OCI-LY3 (cell line): ENCODE measurements at regions not wholly inside any gene's neighbourhood (a gene's known extent, or its start where the extent isn't known, plus 50 kb on each side); places are given as distances from the start of the nearest gene placed in this dataset.
"Not testable (repeated sequence)": the region's sequence is repeated elsewhere in the genome, so short reads cannot be mapped to it uniquely, and the experiment has no call there.

ENCODE experiments used
- H2AFZ ChIP-seq: fragments of 200-600, 300-600 bp; shearing (Covaris generic); 2 replicates; pipeline ENCODE4 v1.6.0; 2014; ENCODE audit warnings: antibody characterized with exemption, low read depth, low read length
- H3K27ac ChIP-seq: fragments of 200-600, 300-600 bp; sonication (generic); 2 replicates; pipeline ENCODE4 v1.5.1; 2014; ENCODE audit warnings: mild to moderate bottlenecking, low read length, moderate library complexity, mixed read lengths
- H3K27me3 ChIP-seq: fragments of 200-600, 300-600 bp; sonication (generic); 2 replicates; pipeline ENCODE4 v1.6.1; 2014; ENCODE audit warnings: low read depth, low read length, mixed read lengths
- H3K36me3 ChIP-seq: fragments of 200-600, 300-600 bp; sonication (generic); replicated peaks from 2 replicates; pipeline ENCODE3; 2014; ENCODE audit warnings: low read depth, low read length, mixed read lengths
- H3K4me1 ChIP-seq: fragments of 300-600, 200-600 bp; sonication (generic); 2 replicates; pipeline ENCODE4 v1.6.1; 2014; ENCODE audit warnings: low read length, mixed read lengths
- H3K4me2 ChIP-seq: fragments of 200-600, 300-600 bp; sonication (generic); 2 replicates; pipeline ENCODE4 v1.6.1; 2014; ENCODE audit warnings: low read length, mixed read lengths
- H3K4me3 ChIP-seq: fragments of 300-600, 200-600 bp; sonication (generic); 2 replicates; pipeline ENCODE4 v1.5.1; 2014; ENCODE audit warnings: antibody characterized with exemption, mild to moderate bottlenecking, low read length, moderate library complexity
- H3K79me2 ChIP-seq: fragments of 300-600, 200-600 bp; shearing (Covaris generic); 2 replicates; pipeline ENCODE4 v1.6.1; 2014; ENCODE audit warnings: mild to moderate bottlenecking, low read length, mixed read lengths
- H3K9ac ChIP-seq: fragments of 300-600, 200-600 bp; shearing (Covaris generic); 2 replicates; pipeline ENCODE4 v1.6.0; 2014; ENCODE audit warnings: mild to moderate bottlenecking, low read length, moderate library complexity
- H3K9me3 ChIP-seq: fragments of 200-600, 300-600 bp; shearing (Covaris generic); 2 replicates; pipeline ENCODE4 v1.6.1; 2014; ENCODE audit warnings: low read length, mixed read lengths; ENCODE audit not compliant: insufficient read depth
- H4K20me1 ChIP-seq: fragments of 200-600, 300-600 bp; sonication (generic); 2 replicates; pipeline ENCODE4 v1.6.1; 2016; ENCODE audit warnings: low read length, mixed read lengths; ENCODE audit not compliant: insufficient read depth
- CTCF ChIP-seq: fragments of 200-600, 300-600 bp; sonication (generic); IDR thresholded peaks from 2 replicates; pipeline ENCODE4 v1.5.1; 2014; ENCODE audit warnings: antibody characterized with exemption, low read length, low read depth
- EZH2phosphoT487 ChIP-seq: fragments of 200-600 bp; shearing (Covaris generic); IDR thresholded peaks from 2 replicates; pipeline ENCODE4 v1.6.1; 2018; ENCODE audit warnings: antibody characterized with exemption, mixed run types, low read depth

DNA sequence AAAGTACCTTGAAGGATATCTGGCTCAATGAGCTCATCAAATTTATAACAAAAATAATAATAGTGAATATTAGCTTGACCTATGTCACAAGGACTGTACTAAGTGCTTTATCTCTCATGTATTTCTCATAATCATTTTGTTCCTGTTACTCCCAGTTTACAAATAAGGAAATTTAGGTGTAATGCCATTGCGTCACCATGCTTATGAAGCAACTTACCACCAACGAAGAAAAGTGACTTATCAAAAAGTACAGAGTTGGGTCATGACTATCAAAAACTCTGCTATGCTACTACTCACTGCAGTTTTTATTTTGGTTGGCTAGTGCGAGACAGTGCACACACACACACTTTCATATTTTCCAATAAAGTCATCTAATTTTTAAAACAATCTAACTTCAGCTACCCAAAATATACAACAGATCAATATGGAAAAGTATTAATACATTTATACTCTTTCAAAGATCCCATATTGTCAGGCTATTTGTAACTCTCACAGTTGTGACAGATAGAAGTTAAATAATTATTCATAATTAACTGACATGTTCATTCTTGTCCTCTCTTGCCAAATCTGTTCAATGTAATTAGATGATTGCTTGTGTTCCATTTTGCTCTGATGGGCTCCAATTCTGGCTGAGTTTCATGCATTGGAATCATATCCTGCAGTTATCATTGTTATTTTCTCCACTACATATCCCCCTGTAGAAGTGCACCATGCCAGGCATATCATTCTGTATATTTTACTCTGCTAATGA, 119.4 kb downstream of the KCNJ2 start:
- Histone ChIP-seq H2AFZ (no peak overlapping the region), H3K4me2 (no peak overlapping the region), H3K9me3 (peaks cover 26% of the 10 kb centered on the region), H3K27me3 (no peaks in the 10 kb centered on the region), H3K4me1 (no peaks in the 10 kb centered on the region), H3K4me3 (no peak overlapping the region), H3K79me2 (no peaks in the 10 kb centered on the region), H4K20me1 (no peaks in the 10 kb centered on the region), H3K27ac (no peak overlapping the region), H3K36me3 (peaks cover 10% of the 10 kb centered on the region), H3K9ac (no peak overlapping the region)
- TF ChIP-seq EZH2phosphoT487 (no peak), CTCF (no peak)

DNA sequence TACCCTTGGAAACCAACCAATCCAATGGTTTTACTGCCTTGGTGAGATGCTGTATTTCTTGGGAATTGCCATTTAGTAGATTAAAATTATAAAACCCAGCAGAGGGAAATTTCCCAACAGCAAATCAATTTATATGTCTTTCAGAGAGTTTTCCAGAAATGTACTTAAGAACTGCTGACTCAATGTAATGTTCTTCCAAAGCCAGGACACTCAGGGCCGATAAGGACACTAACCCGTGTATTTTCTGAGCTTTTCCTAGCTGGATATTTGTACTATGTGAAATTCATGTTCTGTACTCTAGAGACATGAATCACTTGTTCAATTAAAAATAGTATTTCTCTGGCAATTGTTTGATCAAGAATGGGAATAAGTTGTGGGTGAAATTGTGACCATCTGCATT, 121.4 kb downstream of the KCNJ2 start:
- Histone ChIP-seq H3K4me1 (peaks cover 10% of the 10 kb centered on the region), H3K27ac (no peak overlapping the region), H3K27me3 (no peaks in the 10 kb centered on the region), H2AFZ (no peak overlapping the region), H4K20me1 (no peaks in the 10 kb centered on the region), H3K4me3 (no peak overlapping the region), H3K79me2 (no peaks in the 10 kb centered on the region), H3K9ac (no peak overlapping the region), H3K4me2 (no peak overlapping the region), H3K36me3 (peaks cover 8% of the 10 kb centered on the region), H3K9me3 (peaks cover 19% of the 10 kb centered on the region)
- TF ChIP-seq CTCF (no peak), EZH2phosphoT487 (no peak)

DNA sequence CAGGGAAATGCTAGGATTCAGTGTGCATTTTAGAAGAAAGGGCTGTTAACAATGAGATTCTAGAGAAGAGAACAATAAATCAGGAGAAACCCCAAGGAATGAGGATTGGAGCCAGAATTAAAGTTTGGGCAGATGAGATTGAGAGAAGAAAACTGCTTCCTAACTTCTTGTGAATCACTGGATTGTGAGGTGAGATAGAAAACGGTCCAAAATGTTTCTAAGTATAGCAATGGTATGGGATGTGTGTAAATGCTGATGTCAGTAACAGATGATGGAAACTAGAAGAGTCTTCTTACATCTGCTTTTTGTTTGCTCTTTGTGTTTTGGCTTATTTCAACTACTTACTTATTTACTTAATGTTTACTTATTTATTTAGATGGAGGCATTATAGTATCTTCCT, 123.0 kb downstream of the KCNJ2 start:
- Histone ChIP-seq H3K4me2 (no peak overlapping the region), H3K27me3 (no peaks in the 10 kb centered on the region), H3K9ac (no peak overlapping the region), H3K79me2 (no peaks in the 10 kb centered on the region), H3K27ac (no peak overlapping the region), H3K36me3 (peaks cover 15% of the 10 kb centered on the region), H3K4me3 (no peak overlapping the region), H4K20me1 (no peaks in the 10 kb centered on the region), H3K9me3 (peaks cover 16% of the 10 kb centered on the region; the same call in 1 of the 2 replicates), H2AFZ (no peak overlapping the region), H3K4me1 (peaks cover 13% of the 10 kb centered on the region)
- TF ChIP-seq EZH2phosphoT487, result no peak
- no peak for TF ChIP-seq CTCF

GRCh38 chr17:70293564-70294310, 124.4 kb downstream of the KCNJ2 start:
- H3K9me3 ChIP-seq, H3K4me2 ChIP-seq, H3K27me3 ChIP-seq, H4K20me1 ChIP-seq, H3K9ac ChIP-seq, H2AFZ ChIP-seq, H3K27ac ChIP-seq, H3K79me2 ChIP-seq, H3K4me3 ChIP-seq: not testable (repeated sequence)
- Histone ChIP-seq H3K36me3 (peaks cover 15% of the 10 kb centered on the region), H3K4me1 (peaks cover 27% of the 10 kb centered on the region)
